Fibroblast of lung (primary cell): ENCODE measurements at regions not wholly inside any gene's neighbourhood (a gene's known extent, or its start where the extent isn't known, plus 50 kb on each side); places are given as distances from the start of the nearest gene placed in this dataset.

Experiments
- DNase-seq, 2 donors: peaks; one replicate each; pipeline versions ENCODE4 v3.0.0 to v3.0.0-alpha.2; 2010; ENCODE audit warnings: low read depth in 2 of 2
- H2AFZ ChIP-seq: 2 replicates; pipeline ENCODE4 v1.5.1; 2012; ENCODE audit warnings: low read length, control low read depth, inconsistent platforms
- H3K27ac ChIP-seq: 2 replicates; pipeline ENCODE4 v1.5.1; 2011; ENCODE audit warnings: low read length, control low read depth; ENCODE audit not compliant: insufficient read depth
- H3K27me3 ChIP-seq: 2 replicates; pipeline ENCODE4 v1.5.1; 2011; ENCODE audit warnings: mild to moderate bottlenecking, low read length; ENCODE audit not compliant: control insufficient read depth, insufficient read depth
- H3K36me3 ChIP-seq: 2 replicates; pipeline ENCODE4 v1.5.1; 2011; ENCODE audit warnings: low read length; ENCODE audit not compliant: control insufficient read depth, insufficient read depth
- H3K4me1 ChIP-seq: 2 replicates; pipeline ENCODE4 v1.5.1; 2011; ENCODE audit warnings: low read length; ENCODE audit not compliant: control insufficient read depth, insufficient read depth; ENCODE audit errors: extremely low read depth
- H3K4me2 ChIP-seq: 2 replicates; pipeline ENCODE4 v1.5.1; 2011; ENCODE audit warnings: low read length, control low read depth; ENCODE audit not compliant: insufficient read depth; ENCODE audit errors: extremely low read depth
- H3K4me3 ChIP-seq, 4 experiments: fragments of 200-600 bp in 1 of 4; sonication (generic) in 1 of 4; replicated peaks in 1 of 4; 2 replicates each; pipeline ENCODE4 v1.5.1; 2011 to 2016; ENCODE audit warnings: low read length in 4 of 4, low read depth in 3 of 4, mild to moderate bottlenecking in 3 of 4, control low read depth in 2 of 4, inconsistent platforms in 1 of 4, mixed read lengths in 1 of 4; ENCODE audit not compliant: insufficient read depth in 1 of 4; ENCODE audit errors: control extremely low read depth in 1 of 4
- H3K79me2 ChIP-seq: 2 replicates; pipeline ENCODE4 v1.5.1; 2012; ENCODE audit warnings: mild to moderate bottlenecking, low read length, inconsistent platforms; ENCODE audit not compliant: control insufficient read depth, insufficient read depth
- H3K9ac ChIP-seq: 2 replicates; pipeline ENCODE4 v1.5.1; 2011; ENCODE audit warnings: mild to moderate bottlenecking, low read length, control low read depth; ENCODE audit not compliant: insufficient read depth
- H3K9me3 ChIP-seq: 2 replicates; pipeline ENCODE4 v1.5.1; 2012; ENCODE audit warnings: low read depth, low read length; ENCODE audit not compliant: control insufficient read depth, insufficient read depth
- H4K20me1 ChIP-seq: 2 replicates; pipeline ENCODE4 v1.5.1; 2011; ENCODE audit warnings: low read length; ENCODE audit not compliant: control insufficient read depth, insufficient read depth; ENCODE audit errors: extremely low read depth
- CTCF ChIP-seq, 2 donors: IDR thresholded peaks in 1 of 2; conservative IDR thresholded peaks in 1 of 2; 1 replicate in 1 of 2; 2 replicates in 1 of 2; pipeline ENCODE4 v1.5.1; 2011 to 2012; ENCODE audit warnings: low read length in 2 of 2, control low read depth in 1 of 2, inconsistent platforms in 1 of 2, low read depth in 1 of 2, mild to moderate bottlenecking in 1 of 2
- EZH2 ChIP-seq: IDR thresholded peaks from 2 replicates; pipeline ENCODE4 v1.5.1; 2012; ENCODE audit warnings: low read length, control low read depth, mild to moderate bottlenecking; ENCODE audit errors: missing control alignments

- Histone ChIP-seq H3K27ac (no peak overlapping the region), H3K4me3 (no peak overlapping the region), H3K9ac (no peak overlapping the region), H4K20me1 (no peaks in the 10 kb centered on the region), H3K36me3 (no peaks in the 10 kb centered on the region), H3K9me3 (no peaks in the 10 kb centered on the region), H3K79me2 (no peaks in the 10 kb centered on the region), H3K27me3 (no peaks in the 10 kb centered on the region), H3K4me2 (no peak overlapping the region), H3K4me1 (no peaks in the 10 kb centered on the region), H2AFZ (no peak overlapping the region)
- DNase-seq, result no peak
- TF ChIP-seq EZH2 (no peak), CTCF (conservative IDR thresholded peaks at IDR 0.05 in 1 of 2, IDR thresholded peaks at IDR 0.05 in 1 of 2; ENCODE audit: low read depth in 1 of 2, low read length in 2 of 2) (no peak)
Observed at GRCh38 chr16:79871906-79872305, 271.4 kb upstream of the MAF start.

GRCh38 chr16:79870016-79870886, 269.7 kb upstream of the MAF start:
- Histone ChIP-seq H3K4me1 (no peaks in the 10 kb centered on the region), H4K20me1 (no peaks in the 10 kb centered on the region), H3K4me3 (no peak overlapping the region), H3K79me2 (no peaks in the 10 kb centered on the region), H3K4me2 (no peak overlapping the region), H2AFZ (no peak overlapping the region), H3K27ac (no peak overlapping the region), H3K9ac (no peak overlapping the region), H3K27me3 (no peaks in the 10 kb centered on the region), H3K36me3 (no peaks in the 10 kb centered on the region), H3K9me3 (no peaks in the 10 kb centered on the region)
- TF ChIP-seq EZH2, result no peak
- DNase-seq, result no peak

- Histone ChIP-seq H3K4me3 (no peak overlapping the region), H3K9me3 (no peaks in the 10 kb centered on the region), H2AFZ (no peak overlapping the region), H3K27me3 (no peaks in the 10 kb centered on the region), H4K20me1 (no peaks in the 10 kb centered on the region), H3K27ac (no peak overlapping the region), H3K9ac (no peak overlapping the region), H3K4me1 (no peaks in the 10 kb centered on the region), H3K79me2 (no peaks in the 10 kb centered on the region), H3K4me2 (no peak overlapping the region), H3K36me3 (no peaks in the 10 kb centered on the region)
- DNase-seq, result no peak
- TF ChIP-seq EZH2 (no peak), CTCF (conservative IDR thresholded peaks at IDR 0.05 in 1 of 2, IDR thresholded peaks at IDR 0.05 in 1 of 2; ENCODE audit: low read depth in 1 of 2, low read length in 2 of 2) (no peak)
Observed at GRCh38 chr16:79869304-79870015, 268.9 kb upstream of the MAF start.
